HCT116 (cell line): ENCODE measurements at regions not wholly inside any gene's neighbourhood (a gene's known extent, or its start where the extent isn't known, plus 50 kb on each side); places are given as distances from the start of the nearest gene placed in this dataset.

ENCODE experiments used
- ATAC-seq: fragments of 200-7000 bp; cut with Tn5 transposase; 2 replicates; pipeline ENCODE4 v1.9.1; 2020; ENCODE audit warnings: mild to moderate bottlenecking, moderate library complexity
- BruUV-seq: library from RNA; stranded (reverse); fragments of 400-500 nt; replicated peaks from 2 replicates; lab custom pipeline; 2021; lab: Mats Ljungman, UMichigan
- CTCF ChIA-PET: fragments of 300-600 bp; sonication (Branson Sonifier 250); formaldehyde crosslinking; loops from one replicate; lab custom pipeline; 2021; ENCODE audit warnings: antibody characterized with exemption; lab: Charles Lee
- POLR2A ChIA-PET: fragments of 300-600, 350-600 bp; sonication (Branson Sonifier 250); formaldehyde crosslinking; loops from one replicate; lab custom pipeline; 2021; ENCODE audit warnings: antibody characterized with exemption; lab: Charles Lee
- RAD21 ChIA-PET, 2 experiments: fragments of 300-600 bp; sonication (Branson Sonifier 250); formaldehyde crosslinking; loops; one replicate each; lab custom pipeline; 2023; ENCODE audit warnings: low total read pairs in 2 of 2; ENCODE audit not compliant: uncharacterized antibody in 2 of 2, unreplicated experiment in 2 of 2, low non-redundant PET in 1 of 2; lab: Charles Lee
- DNase-seq: peaks from one replicate; pipeline ENCODE4 v3.0.0-alpha.2; 2010; ENCODE audit warnings: low read depth, low spot score
- H2AFZ ChIP-seq: fragments of 200-600 bp; shearing (Covaris generic), sonication (generic); 2 replicates; pipeline ENCODE4 v1.6.1; 2017; ENCODE audit warnings: low read depth, mixed run types, mixed read lengths, antibody characterized with exemption, low read length; ENCODE audit not compliant: poor library complexity, severe bottlenecking
- H3K27ac ChIP-seq: 2 replicates; pipeline ENCODE4 v1.5.1; 2012; ENCODE audit warnings: low read depth, low read length
- H3K27me3 ChIP-seq: fragments of 200-600 bp; sonication (generic); 2 replicates; pipeline ENCODE4 v1.6.1; 2016; ENCODE audit warnings: mixed run types, low read length, mixed read lengths; ENCODE audit not compliant: insufficient read depth
- H3K36me3 ChIP-seq, 2 experiments: fragments of 200-500 bp in 1 of 2; fragments of 200-600 bp in 1 of 2; sonication (Bioruptor generic) in 1 of 2; sonication (generic) in 1 of 2; 2 replicates each; pipeline versions ENCODE4 v1.5.1 to v1.6.1; 2014 to 2016; ENCODE audit warnings: low read length in 2 of 2, inconsistent platforms in 1 of 2, mixed read lengths in 1 of 2, mixed run types in 1 of 2; ENCODE audit not compliant: insufficient read depth in 2 of 2, control insufficient read depth in 1 of 2
- H3K4me1 ChIP-seq, 2 experiments: fragments of 200-600 bp in 1 of 2; sonication (generic) in 1 of 2; 2 replicates each; pipeline versions ENCODE4 v1.5.1 to v1.6.1; 2012 to 2017; ENCODE audit warnings: low read length in 2 of 2, inconsistent platforms in 1 of 2, mild to moderate bottlenecking in 1 of 2, mixed read lengths in 1 of 2, mixed run types in 1 of 2, moderate library complexity in 1 of 2; ENCODE audit not compliant: insufficient read depth in 2 of 2, control insufficient read depth in 1 of 2
- H3K4me2 ChIP-seq: fragments of 200-600 bp; sonication (generic); 2 replicates; pipeline ENCODE4 v1.6.1; 2017; ENCODE audit warnings: mixed run types, low read length, mixed read lengths
- H3K4me3 ChIP-seq, 2 experiments: fragments of 200-600 bp in 1 of 2; sonication (generic) in 1 of 2; replicated peaks in 1 of 2; 2 replicates each; pipeline ENCODE4 v1.5.1; 2011 to 2016; ENCODE audit warnings: low read length in 2 of 2, control low read depth in 1 of 2, low read depth in 1 of 2, mild to moderate bottlenecking in 1 of 2, mixed read lengths in 1 of 2, mixed run types in 1 of 2
- H3K79me2 ChIP-seq: fragments of 200-600 bp; sonication (generic); 2 replicates; pipeline ENCODE4 v1.6.1; 2017; ENCODE audit warnings: mild to moderate bottlenecking, mixed run types, low read length, moderate library complexity, mixed read lengths; ENCODE audit not compliant: insufficient read depth
- H3K9ac ChIP-seq: fragments of 200-600 bp; sonication (generic); 2 replicates; pipeline ENCODE4 v1.6.1; 2016; ENCODE audit warnings: low read length, mixed read lengths
- H3K9me2 ChIP-seq: fragments of 200-600 bp; sonication (generic), shearing (Covaris generic); 2 replicates; pipeline ENCODE4 v1.6.1; 2017; ENCODE audit warnings: mixed run types, mild to moderate bottlenecking, moderate library complexity; ENCODE audit not compliant: insufficient read depth
- H3K9me3 ChIP-seq, 2 experiments: fragments of 200-500 bp in 1 of 2; fragments of 200-600 bp in 1 of 2; sonication (Bioruptor generic) in 1 of 2; sonication (generic) in 1 of 2; 2 replicates each; pipeline ENCODE4 v1.6.1; 2014 to 2017; ENCODE audit warnings: low read length in 2 of 2, mixed read lengths in 2 of 2, inconsistent platforms in 1 of 2, low read depth in 1 of 2, mild to moderate bottlenecking in 1 of 2, mixed run types in 1 of 2, moderate library complexity in 1 of 2; ENCODE audit not compliant: control insufficient read depth in 1 of 2, insufficient read depth in 1 of 2
- H4K20me1 ChIP-seq: fragments of 200-600 bp; sonication (generic), shearing (Covaris generic); 2 replicates; pipeline ENCODE4 v1.6.1; 2017; ENCODE audit warnings: mixed run types, mild to moderate bottlenecking, moderate library complexity; ENCODE audit not compliant: insufficient read depth
- ELF1 ChIP-seq: IDR thresholded peaks from 2 replicates; pipeline ENCODE4 v1.6.1; 2012; ENCODE audit warnings: low read depth, borderline replicate concordance
- EZH2 ChIP-seq: fragments of 200-600 bp; sonication (generic); IDR thresholded peaks from 2 replicates; pipeline ENCODE4 v1.6.1; 2017; ENCODE audit warnings: antibody characterized with exemption, mixed run types
- EZH2phosphoT487 ChIP-seq: fragments of 200-600 bp; IDR thresholded peaks from 2 replicates; pipeline ENCODE4 v1.6.1; 2018; ENCODE audit warnings: antibody characterized with exemption, borderline replicate concordance
- JUND ChIP-seq: IDR thresholded peaks from 2 replicates; pipeline ENCODE4 v1.6.1; 2012
- MAX ChIP-seq: IDR thresholded peaks from 2 replicates; pipeline ENCODE4 v1.6.1; 2012
- POLR2AphosphoS5 ChIP-seq: IDR thresholded peaks from 2 replicates; pipeline ENCODE4 v1.6.1; 2011; ENCODE audit warnings: mild to moderate bottlenecking, low read depth, low read length, moderate library complexity
- RAD21 ChIP-seq: IDR thresholded peaks from 2 replicates; pipeline ENCODE4 v1.6.1; 2012; ENCODE audit warnings: low read depth, mild to moderate bottlenecking
- SIN3A ChIP-seq: IDR thresholded peaks from 2 replicates; pipeline ENCODE4 v1.6.1; 2012; ENCODE audit warnings: low read depth
- SP1 ChIP-seq: IDR thresholded peaks from 2 replicates; pipeline ENCODE4 v1.6.1; 2012; ENCODE audit warnings: low read depth
- SRF ChIP-seq: IDR thresholded peaks from 2 replicates; pipeline ENCODE4 v1.6.1; 2012; ENCODE audit warnings: low read depth
- TCF7L2 ChIP-seq: IDR thresholded peaks from 2 replicates; pipeline ENCODE4 v1.7.0; 2011; ENCODE audit warnings: borderline replicate concordance, inconsistent platforms; ENCODE audit not compliant: insufficient read depth, insufficient read length; ENCODE audit errors: extremely low read depth
- YY1 ChIP-seq: IDR thresholded peaks from 2 replicates; pipeline ENCODE4 v1.6.1; 2011; ENCODE audit warnings: low read length, low read depth, moderate library complexity, mild to moderate bottlenecking; ENCODE audit not compliant: insufficient replicate concordance; ENCODE audit errors: extremely low read depth
- ZNF274 ChIP-seq: fragments of 200-500 bp; sonication (Bioruptor generic); IDR thresholded peaks from 2 replicates; pipeline ENCODE4 v1.6.1; 2014; ENCODE audit warnings: mild to moderate bottlenecking, low read depth, low read length, inconsistent platforms
- intact Hi-C: fragments of 100-400 bp; cut with micrococcal nuclease; formaldehyde crosslinking; loops from 2 replicates; pipeline ENCODE4 v1.10.0; 2022
- TF ChIP-seq, protein P1 (sequence below): IDR thresholded peaks from 2 replicates; pipeline ENCODE4 v1.6.1; 2012
- TF ChIP-seq, protein P2 (sequence below): IDR thresholded peaks from 2 replicates; pipeline ENCODE4 v1.6.1; 2012; ENCODE audit warnings: low read depth
- TF ChIP-seq, protein P3 (sequence below): IDR thresholded peaks from 2 replicates; pipeline ENCODE4 v1.6.1; 2011; ENCODE audit warnings: mild to moderate bottlenecking, low read length, moderate library complexity; ENCODE audit not compliant: insufficient replicate concordance; ENCODE audit errors: extremely low read depth

DNA sequence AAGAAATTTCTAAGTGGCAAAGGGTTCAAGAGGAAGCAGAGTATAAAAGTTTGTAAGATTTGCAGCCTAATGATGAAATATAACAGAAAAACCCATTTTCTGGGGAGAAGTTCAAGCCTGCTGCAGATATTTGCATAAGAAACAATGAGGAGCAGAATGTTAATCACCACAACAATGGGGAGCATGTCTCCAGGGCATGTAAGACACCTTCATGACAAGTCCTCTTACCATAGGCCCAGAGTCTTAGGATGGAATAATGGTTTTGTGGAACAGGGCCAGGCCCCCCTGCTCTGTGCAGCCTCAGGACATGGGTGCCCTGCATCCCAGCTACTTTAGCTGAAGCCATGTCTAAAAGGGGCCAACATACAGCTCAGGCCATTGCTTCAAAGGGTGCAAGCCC is 809.0 kb upstream of the SLITRK5 start:
- Histone ChIP-seq H3K36me3 (no peaks in the 10 kb centered on the region), H3K4me1 (peaks cover under 1 to 5% of the 10 kb centered on the region in 2 experiments; a peak in 1 of 4 replicates), H3K9me2 (no peaks in the 10 kb centered on the region), H2AFZ (no peak overlapping the region), H4K20me1 (no peaks in the 10 kb centered on the region), H3K27me3 (no peaks in the 10 kb centered on the region), H3K27ac (no peak overlapping the region), H3K79me2 (no peaks in the 10 kb centered on the region), H3K9me3 (no peaks in the 10 kb centered on the region), H3K9ac (no peak overlapping the region), H3K4me2 (no peak overlapping the region), H3K4me3 (no peak overlapping the region)
- intact Hi-C loops = no loop called here
- BruUV-seq = no TSS peak
- ChIA-PET RAD21 (no interaction called here), POLR2A (no interaction called here), CTCF (no interaction called here)
- no peak for ATAC-seq
- DNase-seq = no peak
- TF ChIP-seq YY1 (no peak), EZH2 (no peak), JUND (no peak), SRF (no peak)

DNA sequence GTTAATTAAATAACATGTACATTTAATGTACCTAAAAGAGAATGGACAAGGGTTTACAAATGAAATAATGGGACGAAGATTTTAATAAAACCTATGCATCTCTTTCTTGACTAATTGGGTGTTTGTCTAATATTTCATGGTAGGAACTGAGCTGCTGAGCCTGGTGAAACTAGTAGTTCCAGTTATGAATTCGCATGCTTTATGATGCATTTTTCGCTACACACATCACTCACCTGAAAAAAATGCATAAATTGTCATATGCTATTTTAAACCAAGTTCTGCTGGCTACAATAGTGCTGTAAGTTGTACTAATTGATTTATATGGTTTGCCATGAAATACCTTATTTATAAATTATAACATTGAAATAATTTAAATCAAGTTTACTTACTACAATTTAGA is 806.8 kb upstream of the SLITRK5 start:
- no peaks in the 10 kb centered on the region for H3K27me3 ChIP-seq
- no TSS peak for BruUV-seq
- no peak overlapping the region for H2AFZ ChIP-seq
- no peaks in the 10 kb centered on the region for H4K20me1 ChIP-seq
- no peaks in the 10 kb centered on the region for H3K36me3 ChIP-seq
- ATAC-seq (no peak), DNase-seq (no peak)
- ChIA-PET RAD21 (no interaction called here), POLR2A (no interaction called here), CTCF (no interaction called here)
- H3K4me2 ChIP-seq = no peak overlapping the region
- H3K79me2 ChIP-seq = no peaks in the 10 kb centered on the region
- no peak overlapping the region for H3K4me3 ChIP-seq
- no peaks in the 10 kb centered on the region for H3K9me3 ChIP-seq
- intact Hi-C loops = no loop called here
- no peak overlapping the region for H3K27ac ChIP-seq
- H3K9ac ChIP-seq = no peak overlapping the region
- no peaks in the 10 kb centered on the region for H3K9me2 ChIP-seq
- no peaks in the 10 kb centered on the region for H3K4me1 ChIP-seq
- TF ChIP-seq MAX = no peak
- no peak for TF ChIP-seq SP1
- TF ChIP-seq EZH2 = no peak
- TF ChIP-seq SIN3A = no peak
- no peak for TF ChIP-seq ELF1
- TF ChIP-seq, protein P1, sequence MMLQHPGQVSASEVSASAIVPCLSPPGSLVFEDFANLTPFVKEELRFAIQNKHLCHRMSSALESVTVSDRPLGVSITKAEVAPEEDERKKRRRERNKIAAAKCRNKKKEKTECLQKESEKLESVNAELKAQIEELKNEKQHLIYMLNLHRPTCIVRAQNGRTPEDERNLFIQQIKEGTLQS = no peak
- no peak for TF ChIP-seq JUND
- TF ChIP-seq ZNF274 = no peak
- no peak for TF ChIP-seq EZH2phosphoT487
- no peak for TF ChIP-seq POLR2AphosphoS5
- no peak for TF ChIP-seq TCF7L2
- TF ChIP-seq, protein P2, sequence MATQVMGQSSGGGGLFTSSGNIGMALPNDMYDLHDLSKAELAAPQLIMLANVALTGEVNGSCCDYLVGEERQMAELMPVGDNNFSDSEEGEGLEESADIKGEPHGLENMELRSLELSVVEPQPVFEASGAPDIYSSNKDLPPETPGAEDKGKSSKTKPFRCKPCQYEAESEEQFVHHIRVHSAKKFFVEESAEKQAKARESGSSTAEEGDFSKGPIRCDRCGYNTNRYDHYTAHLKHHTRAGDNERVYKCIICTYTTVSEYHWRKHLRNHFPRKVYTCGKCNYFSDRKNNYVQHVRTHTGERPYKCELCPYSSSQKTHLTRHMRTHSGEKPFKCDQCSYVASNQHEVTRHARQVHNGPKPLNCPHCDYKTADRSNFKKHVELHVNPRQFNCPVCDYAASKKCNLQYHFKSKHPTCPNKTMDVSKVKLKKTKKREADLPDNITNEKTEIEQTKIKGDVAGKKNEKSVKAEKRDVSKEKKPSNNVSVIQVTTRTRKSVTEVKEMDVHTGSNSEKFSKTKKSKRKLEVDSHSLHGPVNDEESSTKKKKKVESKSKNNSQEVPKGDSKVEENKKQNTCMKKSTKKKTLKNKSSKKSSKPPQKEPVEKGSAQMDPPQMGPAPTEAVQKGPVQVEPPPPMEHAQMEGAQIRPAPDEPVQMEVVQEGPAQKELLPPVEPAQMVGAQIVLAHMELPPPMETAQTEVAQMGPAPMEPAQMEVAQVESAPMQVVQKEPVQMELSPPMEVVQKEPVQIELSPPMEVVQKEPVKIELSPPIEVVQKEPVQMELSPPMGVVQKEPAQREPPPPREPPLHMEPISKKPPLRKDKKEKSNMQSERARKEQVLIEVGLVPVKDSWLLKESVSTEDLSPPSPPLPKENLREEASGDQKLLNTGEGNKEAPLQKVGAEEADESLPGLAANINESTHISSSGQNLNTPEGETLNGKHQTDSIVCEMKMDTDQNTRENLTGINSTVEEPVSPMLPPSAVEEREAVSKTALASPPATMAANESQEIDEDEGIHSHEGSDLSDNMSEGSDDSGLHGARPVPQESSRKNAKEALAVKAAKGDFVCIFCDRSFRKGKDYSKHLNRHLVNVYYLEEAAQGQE = no peak
- TF ChIP-seq RAD21 = no peak
- TF ChIP-seq, protein P3, sequence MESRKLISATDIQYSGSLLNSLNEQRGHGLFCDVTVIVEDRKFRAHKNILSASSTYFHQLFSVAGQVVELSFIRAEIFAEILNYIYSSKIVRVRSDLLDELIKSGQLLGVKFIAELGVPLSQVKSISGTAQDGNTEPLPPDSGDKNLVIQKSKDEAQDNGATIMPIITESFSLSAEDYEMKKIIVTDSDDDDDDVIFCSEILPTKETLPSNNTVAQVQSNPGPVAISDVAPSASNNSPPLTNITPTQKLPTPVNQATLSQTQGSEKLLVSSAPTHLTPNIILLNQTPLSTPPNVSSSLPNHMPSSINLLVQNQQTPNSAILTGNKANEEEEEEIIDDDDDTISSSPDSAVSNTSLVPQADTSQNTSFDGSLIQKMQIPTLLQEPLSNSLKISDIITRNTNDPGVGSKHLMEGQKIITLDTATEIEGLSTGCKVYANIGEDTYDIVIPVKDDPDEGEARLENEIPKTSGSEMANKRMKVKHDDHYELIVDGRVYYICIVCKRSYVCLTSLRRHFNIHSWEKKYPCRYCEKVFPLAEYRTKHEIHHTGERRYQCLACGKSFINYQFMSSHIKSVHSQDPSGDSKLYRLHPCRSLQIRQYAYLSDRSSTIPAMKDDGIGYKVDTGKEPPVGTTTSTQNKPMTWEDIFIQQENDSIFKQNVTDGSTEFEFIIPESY = no peak
